OCI-LY1 (cell line): ENCODE measurements at regions not wholly inside any gene's neighbourhood (a gene's known extent, or its start where the extent isn't known, plus 50 kb on each side); places are given as distances from the start of the nearest gene placed in this dataset.

ENCODE experiments used
- EZH2 ChIP-seq: fragments of 200-600 bp; sonication (generic), shearing (Covaris generic); IDR thresholded peaks from 2 replicates; pipeline ENCODE4 v1.8.0; 2017; ENCODE audit warnings: borderline replicate concordance, mixed run types, mild to moderate bottlenecking, antibody characterized with exemption, low read length, moderate library complexity, mixed read lengths
- TF ChIP-seq, protein P1 (sequence below): fragments of 200-600 bp; sonication (generic), shearing (Covaris generic); IDR thresholded peaks from 2 replicates; pipeline ENCODE4 v1.5.1; 2017; ENCODE audit warnings: mild to moderate bottlenecking, antibody characterized with exemption, low read length, moderate library complexity, mixed read lengths

DNA sequence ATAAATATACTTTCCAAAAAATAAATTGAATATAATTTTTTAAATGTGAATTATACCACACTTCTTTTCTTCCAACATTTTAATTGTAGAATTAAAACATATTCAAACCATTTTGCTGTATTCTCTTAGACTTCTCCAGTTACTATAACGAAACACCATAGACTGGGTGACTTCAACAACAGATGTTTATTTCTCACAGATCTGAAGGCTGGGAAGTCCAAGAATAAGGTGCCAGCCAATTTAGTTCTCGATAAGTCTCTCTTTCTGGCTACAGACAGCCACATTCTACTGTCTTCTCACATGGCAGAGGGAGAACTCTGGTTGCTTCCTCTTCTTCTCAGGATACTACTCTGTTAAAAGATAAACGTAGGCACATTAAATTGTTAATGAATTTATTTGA lies 155.8 kb upstream of the UGT8 start:
- TF ChIP-seq, protein P1, sequence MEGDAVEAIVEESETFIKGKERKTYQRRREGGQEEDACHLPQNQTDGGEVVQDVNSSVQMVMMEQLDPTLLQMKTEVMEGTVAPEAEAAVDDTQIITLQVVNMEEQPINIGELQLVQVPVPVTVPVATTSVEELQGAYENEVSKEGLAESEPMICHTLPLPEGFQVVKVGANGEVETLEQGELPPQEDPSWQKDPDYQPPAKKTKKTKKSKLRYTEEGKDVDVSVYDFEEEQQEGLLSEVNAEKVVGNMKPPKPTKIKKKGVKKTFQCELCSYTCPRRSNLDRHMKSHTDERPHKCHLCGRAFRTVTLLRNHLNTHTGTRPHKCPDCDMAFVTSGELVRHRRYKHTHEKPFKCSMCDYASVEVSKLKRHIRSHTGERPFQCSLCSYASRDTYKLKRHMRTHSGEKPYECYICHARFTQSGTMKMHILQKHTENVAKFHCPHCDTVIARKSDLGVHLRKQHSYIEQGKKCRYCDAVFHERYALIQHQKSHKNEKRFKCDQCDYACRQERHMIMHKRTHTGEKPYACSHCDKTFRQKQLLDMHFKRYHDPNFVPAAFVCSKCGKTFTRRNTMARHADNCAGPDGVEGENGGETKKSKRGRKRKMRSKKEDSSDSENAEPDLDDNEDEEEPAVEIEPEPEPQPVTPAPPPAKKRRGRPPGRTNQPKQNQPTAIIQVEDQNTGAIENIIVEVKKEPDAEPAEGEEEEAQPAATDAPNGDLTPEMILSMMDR: no peak
- TF ChIP-seq EZH2: no peak
